DMS153 treated with DMSO at 0.1 percent for 48 hours (cell line): ENCODE measurements at regions not wholly inside any gene's neighbourhood (a gene's known extent, or its start where the extent isn't known, plus 50 kb on each side); places are given as distances from the start of the nearest gene placed in this dataset.

ENCODE experiments used
- DNase-seq: peaks from one replicate; lab custom pipeline; 2025; ENCODE audit not compliant: unreplicated experiment; lab: John Stamatoyannopoulos, UW

GRCh38 chr15:70556779-70557178 is 206.6 kb downstream of the UACA start:
- DNase-seq, result no peak

DNA sequence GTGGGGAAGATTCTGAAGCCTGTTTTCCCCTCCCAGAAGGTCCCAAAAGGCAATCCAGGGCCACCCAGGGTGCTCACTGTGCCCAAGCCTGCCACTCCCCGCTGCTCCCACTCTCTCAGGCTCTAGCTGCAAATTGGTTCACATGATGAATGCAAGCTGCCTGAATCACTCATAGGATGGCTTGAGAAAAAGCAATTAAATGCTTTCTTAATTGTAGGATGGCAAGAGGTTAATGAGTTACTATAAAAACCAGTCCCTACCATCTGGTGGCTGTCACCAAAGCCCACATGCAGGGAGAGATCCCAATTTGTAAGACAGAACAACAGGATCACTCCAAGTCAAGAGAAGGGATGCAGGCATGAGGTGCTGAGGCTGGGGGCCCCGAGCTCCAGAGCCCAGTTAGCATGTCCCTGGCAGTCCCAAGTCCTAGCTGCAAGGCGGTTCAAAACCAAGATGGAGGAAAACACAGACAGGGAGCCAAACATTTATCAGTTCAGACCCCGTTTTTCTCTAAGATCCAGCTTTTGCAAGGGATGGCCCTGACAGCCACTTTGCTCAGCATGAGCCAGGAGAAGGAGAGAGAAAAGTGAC is 207.1 kb downstream of the UACA start:
- no peak for DNase-seq

DNA sequence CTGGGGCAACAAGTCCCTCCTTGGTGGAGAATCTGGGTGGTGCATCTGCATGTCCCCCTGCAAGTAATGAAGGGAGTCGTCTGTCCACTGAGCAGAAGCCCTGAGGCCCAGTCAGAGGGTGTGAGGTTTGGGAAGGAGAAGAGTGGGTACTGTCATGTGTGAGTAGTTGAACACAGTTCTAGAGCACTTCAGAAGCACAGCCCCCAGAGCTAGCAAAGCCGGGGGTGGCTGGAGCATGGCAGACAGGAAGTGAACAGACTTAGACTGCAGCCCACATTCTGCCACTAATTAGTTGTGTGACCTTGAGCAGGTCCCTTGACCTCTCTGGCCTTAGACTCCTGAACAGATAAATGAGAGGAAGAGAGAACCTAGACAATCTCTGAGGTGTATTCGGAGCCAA is 207.6 kb downstream of the UACA start:
- DNase-seq, result no peak

GRCh38 chr15:70547846-70548487 is 215.4 kb downstream of the UACA start:
- DNase-seq, result no peak

DNA sequence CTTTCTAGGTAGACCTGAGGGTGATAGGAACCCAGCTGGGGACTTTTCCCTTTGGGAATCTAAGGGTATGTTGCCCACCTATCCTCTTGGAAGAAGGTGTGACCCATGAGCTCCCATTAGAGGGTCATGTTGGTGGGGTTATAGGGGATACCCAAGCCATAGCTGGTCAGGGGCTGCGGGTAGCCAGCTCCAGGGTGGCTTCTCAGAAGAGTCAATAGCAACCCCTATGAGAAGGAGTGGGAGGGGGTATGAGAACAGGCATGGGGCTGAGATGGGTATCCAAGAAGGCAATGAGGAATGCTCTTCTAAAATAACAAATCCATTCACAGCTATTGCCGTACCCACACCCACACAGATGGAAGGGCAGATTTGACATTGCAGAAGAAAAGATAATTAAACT is 217.8 kb downstream of the UACA start:
- no peak for DNase-seq

DNA sequence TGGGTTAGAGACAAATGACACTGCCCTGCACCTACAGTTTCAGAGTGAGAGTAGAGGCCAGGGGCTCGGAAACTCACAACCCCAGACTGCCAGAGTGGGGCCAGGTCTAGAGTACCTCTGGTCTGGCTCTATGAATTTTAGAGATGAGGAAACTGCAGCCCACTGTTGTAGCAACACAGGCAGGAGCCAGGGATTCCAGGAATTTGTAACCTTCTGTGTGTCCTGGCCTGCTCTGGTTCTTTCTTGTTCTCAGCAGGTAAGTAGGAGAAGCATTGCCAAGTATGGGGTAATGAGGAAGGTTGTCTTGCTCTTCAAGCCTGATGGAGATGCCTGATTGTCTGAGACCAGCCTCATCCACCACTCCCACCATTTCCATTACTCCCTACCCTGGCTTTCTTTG is 221.8 kb downstream of the UACA start:
- no peak for DNase-seq

GRCh38 chr15:70539912-70540530 is 223.3 kb downstream of the UACA start:
- no peak for DNase-seq

DNA sequence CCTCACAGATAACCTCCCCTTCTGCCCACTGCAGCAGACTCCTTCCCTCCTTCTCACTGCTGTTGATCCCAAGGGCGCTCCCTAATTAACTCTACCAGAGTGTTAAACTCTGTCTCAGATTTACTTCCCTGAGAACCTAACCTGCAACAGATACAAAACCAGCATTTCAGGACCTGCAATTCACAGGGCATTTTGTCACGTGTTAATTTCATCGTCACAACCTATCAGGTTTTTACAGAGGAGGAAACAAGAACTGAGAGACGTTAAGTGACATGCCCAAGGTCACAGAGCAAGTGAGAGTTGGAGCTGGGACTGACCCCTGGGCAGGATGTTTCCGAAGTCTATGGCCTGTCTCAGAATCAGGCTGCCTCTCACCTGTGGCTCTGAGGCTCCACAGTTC is 223.9 kb downstream of the UACA start:
- DNase-seq, result no peak

GRCh38 chr15:70538278-70538677 is 225.1 kb downstream of the UACA start:
- no peak for DNase-seq

GRCh38 chr15:70535955-70536338 is 227.4 kb downstream of the UACA start:
- DNase-seq, result no peak

GRCh38 chr15:70535071-70535954 is 228.0 kb downstream of the UACA start:
- no peak for DNase-seq

- no peak for DNase-seq
Measured at GRCh38 chr15:70533931-70534742, 229.2 kb downstream of the UACA start.

DNA sequence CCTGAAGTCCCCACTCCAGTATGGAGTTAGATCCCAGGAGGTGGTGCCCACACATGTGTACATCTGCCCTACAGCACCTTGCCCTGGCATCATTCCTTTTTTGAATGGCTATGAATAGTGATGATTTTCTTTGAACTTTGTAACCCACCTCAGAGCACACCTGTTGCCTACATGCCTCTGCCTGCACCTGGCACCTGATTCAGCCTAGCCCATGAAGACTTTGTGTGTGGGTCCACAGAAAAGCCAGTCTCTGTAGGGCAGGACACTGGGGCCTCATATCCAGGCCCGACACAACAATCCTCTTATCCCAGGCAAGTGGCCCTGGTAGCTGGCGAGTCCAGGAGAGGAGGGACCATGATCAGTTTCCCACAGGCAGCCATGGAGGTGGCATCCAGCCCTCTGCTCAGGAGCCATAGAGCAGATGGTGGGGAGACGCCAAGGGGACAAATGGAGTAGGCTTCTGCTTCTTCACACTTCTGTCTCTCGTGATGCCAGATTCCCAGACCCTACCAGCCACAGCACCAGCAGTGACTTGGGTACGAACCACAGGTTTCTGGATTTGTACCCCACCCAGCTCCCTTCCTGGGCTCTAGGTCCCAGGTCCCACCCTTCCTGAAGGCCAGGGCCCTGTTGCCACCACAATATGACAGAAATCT is 230.7 kb downstream of the UACA start:
- DNase-seq, result no peak

DNA sequence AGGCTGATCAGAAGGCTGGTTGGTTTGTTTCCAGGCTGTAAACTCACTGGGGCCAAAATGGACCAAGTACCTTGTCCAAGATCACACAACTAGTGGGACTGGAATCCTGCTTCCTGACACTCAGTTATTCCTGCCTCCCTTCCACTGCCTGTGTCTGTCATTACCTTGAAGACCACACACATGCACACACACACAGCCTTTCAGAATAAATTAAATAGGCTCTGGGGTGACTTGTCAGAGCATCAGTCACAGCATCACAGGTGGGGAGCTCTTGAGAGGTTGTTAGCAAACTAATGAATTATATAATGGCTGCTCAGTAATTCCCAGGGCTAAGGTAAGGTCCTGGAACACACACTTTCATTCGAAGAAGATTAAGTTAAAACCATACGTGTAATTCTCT is 231.8 kb downstream of the UACA start:
- no peak for DNase-seq

DNA sequence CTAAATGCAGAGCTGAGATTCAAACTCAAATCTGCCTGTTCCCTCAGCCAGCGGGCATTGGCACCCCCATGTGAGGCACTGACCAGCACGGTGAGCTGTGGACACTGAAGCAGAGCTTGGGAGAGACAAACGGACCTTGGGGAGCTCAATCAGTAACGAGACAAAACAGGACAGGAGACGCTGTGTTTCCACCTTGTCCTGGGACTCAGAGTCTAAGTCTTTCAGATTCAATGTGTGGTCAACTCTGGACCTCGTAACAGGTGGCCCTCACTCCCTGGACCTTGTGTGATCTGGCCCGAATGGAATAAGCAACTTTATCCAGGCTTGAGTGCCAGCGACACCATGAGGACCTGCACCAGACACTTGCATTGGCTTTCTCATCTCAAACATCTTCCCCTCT is 232.5 kb downstream of the UACA start:
- no peak for DNase-seq

- no peak for DNase-seq
Measured at GRCh38 chr15:70530503-70530902, 232.9 kb downstream of the UACA start.

- DNase-seq, result no peak
Measured at GRCh38 chr15:70530017-70530499, 233.3 kb downstream of the UACA start.

DNA sequence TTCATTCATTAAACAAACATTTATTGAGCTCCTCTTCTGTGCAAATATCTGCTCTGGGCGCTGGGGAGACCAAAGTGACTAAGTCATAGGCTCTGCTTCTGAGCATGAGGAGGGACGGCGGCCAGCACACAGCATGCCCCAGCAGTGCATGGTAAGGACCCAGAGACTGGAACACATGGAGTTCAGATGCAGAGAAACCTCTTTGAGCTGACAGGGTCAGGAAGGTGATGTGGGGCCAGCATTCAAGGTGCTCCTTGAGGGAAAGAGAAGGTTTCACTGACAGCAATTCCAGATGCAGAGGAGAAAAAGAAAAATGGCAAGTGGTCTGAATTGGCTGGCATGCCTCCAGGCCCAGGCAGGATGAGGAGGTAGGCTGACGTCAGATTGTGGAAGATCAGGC is 234.5 kb downstream of the UACA start:
- no peak for DNase-seq

DNA sequence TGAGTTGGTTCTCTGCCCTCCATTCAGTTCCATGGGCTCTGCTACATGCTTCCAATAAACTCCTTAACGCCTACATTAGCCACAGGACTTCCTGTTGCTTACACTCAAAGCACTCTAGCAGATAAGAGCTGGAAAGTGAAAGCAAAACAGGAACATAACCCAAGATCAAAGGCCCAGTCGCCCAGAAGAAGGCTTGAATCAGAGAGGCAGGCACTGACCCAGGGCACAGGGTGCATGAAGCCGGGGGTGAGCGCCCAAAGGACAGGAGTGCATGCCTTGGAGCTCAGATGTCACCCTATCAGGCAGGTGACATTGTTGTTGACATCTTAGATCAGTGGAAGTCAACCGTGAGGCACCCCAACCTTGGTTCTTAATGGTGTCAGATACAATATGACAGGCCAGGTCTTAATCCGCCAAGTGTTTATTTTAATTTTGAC is 235.1 kb downstream of the UACA start:
- peak; percentile 8 for DNase-seq

DNA sequence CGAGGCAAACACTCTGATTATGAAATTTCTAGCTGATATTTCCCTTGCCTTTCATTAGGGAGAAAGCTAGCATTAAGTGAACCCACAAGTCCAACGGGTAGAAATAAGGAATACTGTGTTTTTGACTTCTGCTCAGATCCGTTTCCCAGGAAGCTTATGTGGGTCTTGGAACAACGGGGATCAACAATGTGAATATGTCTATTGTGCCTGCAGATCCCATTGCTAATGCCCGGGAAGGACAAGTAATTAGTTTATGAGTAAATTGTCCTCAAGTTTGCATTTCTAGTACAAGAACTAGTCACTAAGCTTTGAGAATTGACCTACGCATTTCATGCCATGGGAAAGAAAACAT is 236.4 kb downstream of the UACA start:
- DNase-seq, result no peak
